ENCODE measurements at regions not wholly inside any gene's neighbourhood (a gene's known extent, or its start where the extent isn't known, plus 50 kb on each side); places are given as distances from the start of the nearest gene placed in this dataset.

- Histone ChIP-seq H3K4me3 (ENCODE audit: low read length) (no peak overlapping the region), H3K9me3 (ENCODE audit: low read length) (no peaks in the 10 kb centered on the region), H3K36me3 (ENCODE audit: insufficient read depth, low read length) (no peaks in the 10 kb centered on the region), H3K27me3 (ENCODE audit: insufficient read depth, low read length) (no peaks in the 10 kb centered on the region), H3K4me1 (ENCODE audit: insufficient read depth, low read length) (no peaks in the 10 kb centered on the region), H2AFZ (ENCODE audit: low read depth, low read length) (no peak overlapping the region)
These were observed 345.1 kb upstream of the PITX2 start for GRCh38 chr4:110967936-110968335.

- H3K9me3 ChIP-seq (ENCODE audit: low read length), result no peaks in the 10 kb centered on the region
- no peak overlapping the region for H2AFZ ChIP-seq (ENCODE audit: low read depth, low read length)
- no peaks in the 10 kb centered on the region for H3K36me3 ChIP-seq (ENCODE audit: insufficient read depth, low read length)
- H3K4me1 ChIP-seq (ENCODE audit: insufficient read depth, low read length), result no peaks in the 10 kb centered on the region
- no peaks in the 10 kb centered on the region for H3K27me3 ChIP-seq (ENCODE audit: insufficient read depth, low read length)
- no peak overlapping the region for H3K4me3 ChIP-seq (ENCODE audit: low read length)
These were observed 347.8 kb upstream of the PITX2 start for GRCh38 chr4:110970642-110971041.

GRCh38 chr4:110975338-110975737 lies 352.5 kb upstream of the PITX2 start:
- Histone ChIP-seq H3K9me3 (ENCODE audit: low read length) (no peaks in the 10 kb centered on the region), H3K4me1 (ENCODE audit: insufficient read depth, low read length) (no peaks in the 10 kb centered on the region), H3K27me3 (ENCODE audit: insufficient read depth, low read length) (no peaks in the 10 kb centered on the region), H3K36me3 (ENCODE audit: insufficient read depth, low read length) (no peaks in the 10 kb centered on the region), H2AFZ (ENCODE audit: low read depth, low read length) (no peak overlapping the region), H3K4me3 (ENCODE audit: low read length) (no peak overlapping the region)

GRCh38 chr4:110977554-110977953 lies 354.7 kb upstream of the PITX2 start:
- H2AFZ ChIP-seq (ENCODE audit: low read depth, low read length), result no peak overlapping the region
- H3K9me3 ChIP-seq (ENCODE audit: low read length), result no peaks in the 10 kb centered on the region
- H3K36me3 ChIP-seq (ENCODE audit: insufficient read depth, low read length), result no peaks in the 10 kb centered on the region
- H3K4me3 ChIP-seq (ENCODE audit: low read length), result no peak overlapping the region
- H3K4me1 ChIP-seq (ENCODE audit: insufficient read depth, low read length), result no peaks in the 10 kb centered on the region
- H3K27me3 ChIP-seq (ENCODE audit: insufficient read depth, low read length), result no peaks in the 10 kb centered on the region

DNA sequence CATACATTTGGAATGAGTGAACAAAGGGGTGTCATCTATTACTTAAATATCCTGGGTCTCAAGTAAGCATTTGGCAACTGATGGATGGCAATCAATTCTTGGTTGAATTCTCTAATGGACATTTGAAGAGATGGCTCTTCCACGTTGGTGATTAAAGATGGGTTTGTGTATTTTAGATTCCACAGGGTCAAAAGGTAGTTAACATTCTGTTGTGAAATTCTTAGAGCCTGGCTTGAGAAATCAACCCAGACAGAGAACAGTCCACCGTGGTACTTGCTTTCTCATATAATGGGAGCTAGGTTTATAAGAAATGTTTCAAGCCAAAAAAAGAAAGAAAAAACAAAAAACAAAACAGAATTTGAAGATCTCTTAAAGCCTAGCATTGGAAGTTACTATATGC lies 355.9 kb upstream of the PITX2 start:
- H3K9me3 ChIP-seq (ENCODE audit: low read length), result no peaks in the 10 kb centered on the region
- H2AFZ ChIP-seq (ENCODE audit: low read depth, low read length), result no peak overlapping the region
- H3K4me1 ChIP-seq (ENCODE audit: insufficient read depth, low read length), result no peaks in the 10 kb centered on the region
- no peaks in the 10 kb centered on the region for H3K36me3 ChIP-seq (ENCODE audit: insufficient read depth, low read length)
- H3K27me3 ChIP-seq (ENCODE audit: insufficient read depth, low read length), result no peaks in the 10 kb centered on the region
- no peak overlapping the region for H3K4me3 ChIP-seq (ENCODE audit: low read length)

- H3K4me1 ChIP-seq (ENCODE audit: insufficient read depth, low read length), result no peaks in the 10 kb centered on the region
- no peaks in the 10 kb centered on the region for H3K9me3 ChIP-seq (ENCODE audit: low read length)
These were observed 359.6 kb upstream of the PITX2 start for GRCh38 chr4:110982486-110982885.

GRCh38 chr4:110988722-110989121 lies 365.8 kb upstream of the PITX2 start:
- H3K9me3 ChIP-seq (ENCODE audit: low read length), result no peaks in the 10 kb centered on the region
- no peak overlapping the region for H3K4me3 ChIP-seq (ENCODE audit: low read length)

More at GRCh38 chr4:110982486-110982885, 359.6 kb upstream of the PITX2 start:
- H3K36me3 ChIP-seq (ENCODE audit: insufficient read depth, low read length), result no peaks in the 10 kb centered on the region
- no peaks in the 10 kb centered on the region for H3K27me3 ChIP-seq (ENCODE audit: insufficient read depth, low read length)
- H2AFZ ChIP-seq (ENCODE audit: low read depth, low read length), result no peak overlapping the region
- no peak overlapping the region for H3K4me3 ChIP-seq (ENCODE audit: low read length)

DNA sequence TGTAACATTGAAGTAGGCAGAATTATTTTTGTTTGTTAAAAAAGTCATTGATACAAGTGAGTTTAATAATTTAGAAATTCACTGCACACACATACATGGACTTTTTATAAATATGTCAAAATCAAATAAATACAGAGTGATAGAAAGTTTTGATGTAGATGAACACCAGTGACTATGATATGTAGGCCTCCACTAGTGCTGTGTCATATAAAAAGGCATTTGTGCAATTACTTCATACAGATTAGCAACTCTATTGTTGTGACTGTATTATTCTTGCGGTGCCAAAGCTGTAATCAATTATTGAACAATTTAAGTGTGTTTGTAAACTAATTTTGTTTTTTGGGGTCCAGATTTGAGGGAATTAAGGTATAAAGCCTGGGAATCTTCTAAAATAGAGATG lies 366.2 kb upstream of the PITX2 start:
- no peak overlapping the region for H3K4me3 ChIP-seq (ENCODE audit: low read length)
- no peaks in the 10 kb centered on the region for H3K27me3 ChIP-seq (ENCODE audit: insufficient read depth, low read length)
- no peaks in the 10 kb centered on the region for H3K36me3 ChIP-seq (ENCODE audit: insufficient read depth, low read length)
- H3K4me1 ChIP-seq (ENCODE audit: insufficient read depth, low read length), result no peaks in the 10 kb centered on the region
- H3K9me3 ChIP-seq (ENCODE audit: low read length), result no peaks in the 10 kb centered on the region
- no peak overlapping the region for H2AFZ ChIP-seq (ENCODE audit: low read depth, low read length)

More at GRCh38 chr4:110988722-110989121, 365.8 kb upstream of the PITX2 start:
- H2AFZ ChIP-seq (ENCODE audit: low read depth, low read length), result no peak overlapping the region
- no peaks in the 10 kb centered on the region for H3K27me3 ChIP-seq (ENCODE audit: insufficient read depth, low read length)
- H3K36me3 ChIP-seq (ENCODE audit: insufficient read depth, low read length), result no peaks in the 10 kb centered on the region
- no peaks in the 10 kb centered on the region for H3K4me1 ChIP-seq (ENCODE audit: insufficient read depth, low read length)

DNA sequence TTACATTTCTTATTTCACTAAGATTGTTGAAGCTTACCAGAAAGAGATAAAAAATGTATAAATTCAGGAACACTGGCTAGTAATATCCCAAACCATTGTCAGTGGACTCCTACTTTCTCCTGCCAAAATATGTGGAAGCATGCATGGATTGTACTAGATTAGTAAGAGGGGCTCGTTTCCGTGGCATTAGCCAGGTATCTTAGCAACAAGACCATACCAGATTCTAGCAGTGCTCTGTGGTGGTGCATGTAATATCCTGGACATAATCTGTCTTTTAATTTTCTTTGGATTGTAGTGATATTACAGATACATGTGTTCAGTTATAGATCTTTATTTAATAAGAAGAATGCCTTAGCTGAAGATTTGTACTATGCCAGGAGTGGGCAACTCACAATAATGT lies 371.9 kb upstream of the PITX2 start:
- no peaks in the 10 kb centered on the region for H3K36me3 ChIP-seq (ENCODE audit: insufficient read depth, low read length)
- H3K4me1 ChIP-seq (ENCODE audit: insufficient read depth, low read length), result no peaks in the 10 kb centered on the region
- H2AFZ ChIP-seq (ENCODE audit: low read depth, low read length), result no peak overlapping the region
- H3K27me3 ChIP-seq (ENCODE audit: insufficient read depth, low read length), result no peaks in the 10 kb centered on the region
- no peaks in the 10 kb centered on the region for H3K9me3 ChIP-seq (ENCODE audit: low read length)
- H3K4me3 ChIP-seq (ENCODE audit: low read length), result no peak overlapping the region

DNA sequence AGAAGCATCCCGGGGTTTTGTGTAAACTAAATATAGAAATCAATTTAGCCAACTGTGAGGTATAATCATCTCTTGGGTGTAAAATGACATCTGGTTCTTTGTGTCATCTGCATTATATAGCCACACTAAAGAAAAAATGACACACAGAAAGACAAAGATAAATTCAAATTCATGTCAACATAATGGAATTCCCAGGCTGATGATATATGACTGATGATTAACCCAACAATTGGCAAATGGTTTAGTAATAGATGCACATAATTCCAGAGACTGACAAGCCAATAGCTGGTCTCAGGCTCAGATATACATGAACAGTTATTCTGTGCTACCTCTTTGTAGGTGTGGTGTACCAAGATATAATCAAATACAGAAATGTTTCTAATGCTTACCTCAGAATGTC lies 375.4 kb upstream of the PITX2 start:
- H3K9me3 ChIP-seq (ENCODE audit: low read length), result no peaks in the 10 kb centered on the region
- no peaks in the 10 kb centered on the region for H3K27me3 ChIP-seq (ENCODE audit: insufficient read depth, low read length)
- no peaks in the 10 kb centered on the region for H3K36me3 ChIP-seq (ENCODE audit: insufficient read depth, low read length)
- H3K4me3 ChIP-seq (ENCODE audit: low read length), result no peak overlapping the region
- H3K4me1 ChIP-seq (ENCODE audit: insufficient read depth, low read length), result no peaks in the 10 kb centered on the region
- H2AFZ ChIP-seq (ENCODE audit: low read depth, low read length), result no peak overlapping the region

GRCh38 chr4:111011458-111011857 lies 388.6 kb upstream of the PITX2 start:
- no peaks in the 10 kb centered on the region for H3K36me3 ChIP-seq (ENCODE audit: insufficient read depth, low read length)
- no peaks in the 10 kb centered on the region for H3K27me3 ChIP-seq (ENCODE audit: insufficient read depth, low read length)
- H2AFZ ChIP-seq (ENCODE audit: low read depth, low read length), result no peak overlapping the region
- no peaks in the 10 kb centered on the region for H3K9me3 ChIP-seq (ENCODE audit: low read length)
- no peaks in the 10 kb centered on the region for H3K4me1 ChIP-seq (ENCODE audit: insufficient read depth, low read length)
- H3K4me3 ChIP-seq (ENCODE audit: low read length), result no peak overlapping the region

DNA sequence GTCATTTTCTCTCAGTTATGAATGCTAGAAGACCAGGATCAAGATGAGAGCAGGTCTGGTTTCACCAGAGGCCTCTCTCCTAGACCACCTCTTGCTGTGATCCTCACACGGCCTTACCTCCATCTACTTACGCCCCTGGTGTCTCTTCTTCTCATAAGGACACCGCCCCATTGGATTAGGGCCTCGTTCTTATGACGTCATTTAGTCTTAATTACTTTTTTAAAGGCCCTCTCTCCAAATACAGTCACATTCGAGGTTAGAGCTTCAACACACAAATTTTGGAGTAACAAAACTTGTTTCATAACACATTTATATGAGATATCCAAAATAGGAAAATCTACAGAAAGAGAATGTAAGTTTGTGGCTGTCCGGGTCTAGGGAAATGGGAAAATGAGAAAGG lies 391.0 kb upstream of the PITX2 start:
- no peaks in the 10 kb centered on the region for H3K36me3 ChIP-seq (ENCODE audit: insufficient read depth, low read length)
- no peak overlapping the region for H2AFZ ChIP-seq (ENCODE audit: low read depth, low read length)
- no peak overlapping the region for H3K4me3 ChIP-seq (ENCODE audit: low read length)
- no peaks in the 10 kb centered on the region for H3K4me1 ChIP-seq (ENCODE audit: insufficient read depth, low read length)
- no peaks in the 10 kb centered on the region for H3K9me3 ChIP-seq (ENCODE audit: low read length)
- no peaks in the 10 kb centered on the region for H3K27me3 ChIP-seq (ENCODE audit: insufficient read depth, low read length)

- H3K9me3 ChIP-seq (ENCODE audit: low read length), result no peaks in the 10 kb centered on the region
- no peaks in the 10 kb centered on the region for H3K27me3 ChIP-seq (ENCODE audit: insufficient read depth, low read length)
- no peak overlapping the region for H2AFZ ChIP-seq (ENCODE audit: low read depth, low read length)
- H3K4me1 ChIP-seq (ENCODE audit: insufficient read depth, low read length), result no peaks in the 10 kb centered on the region
- H3K4me3 ChIP-seq (ENCODE audit: low read length), result no peak overlapping the region
- no peaks in the 10 kb centered on the region for H3K36me3 ChIP-seq (ENCODE audit: insufficient read depth, low read length)
These were observed 391.7 kb upstream of the PITX2 start for GRCh38 chr4:111014537-111014936.

- H3K4me1 ChIP-seq (ENCODE audit: insufficient read depth, low read length), result no peaks in the 10 kb centered on the region
- H2AFZ ChIP-seq (ENCODE audit: low read depth, low read length), result no peak overlapping the region
- no peaks in the 10 kb centered on the region for H3K9me3 ChIP-seq (ENCODE audit: low read length)
- H3K36me3 ChIP-seq (ENCODE audit: insufficient read depth, low read length), result no peaks in the 10 kb centered on the region
- no peak overlapping the region for H3K4me3 ChIP-seq (ENCODE audit: low read length)
- H3K27me3 ChIP-seq (ENCODE audit: insufficient read depth, low read length), result no peaks in the 10 kb centered on the region
These were observed 393.5 kb upstream of the PITX2 start for GRCh38 chr4:111016416-111016815.
